ENCODE measurements at regions not wholly inside any gene's neighbourhood (a gene's known extent, or its start where the extent isn't known, plus 50 kb on each side); places are given as distances from the start of the nearest gene placed in this dataset.

GRCh38 chr3:174488527-174488926 is 370.6 kb upstream of the NAALADL2 start:
- DNase-seq (ENCODE audit: low read depth, low spot score): no peak
- in situ Hi-C loops (cut with HindIII; ENCODE audit: low pct_unique_long_range_greater_than_20kb, low sequenced_read_pairs): no loop called here

DNA sequence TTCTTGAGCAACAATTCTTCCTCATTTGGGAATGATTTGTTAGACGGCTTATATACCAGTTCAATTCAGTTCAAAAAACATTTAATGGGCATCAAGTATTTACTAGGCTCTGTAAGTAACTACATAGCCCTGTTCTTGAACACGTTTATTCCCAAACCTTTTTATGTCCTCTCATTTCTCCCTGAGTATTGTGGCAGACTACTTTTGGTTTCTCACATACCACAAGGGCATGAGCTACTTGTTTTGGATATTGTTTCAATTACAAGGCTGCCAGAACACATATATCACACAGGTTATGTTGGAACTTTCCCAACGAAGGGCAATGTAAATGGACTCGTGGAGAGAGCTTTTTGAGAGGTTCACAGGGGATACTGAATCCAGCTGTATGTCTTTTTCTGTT is 363.8 kb upstream of the NAALADL2 start:
- in situ Hi-C loops (cut with HindIII; ENCODE audit: low pct_unique_long_range_greater_than_20kb, low sequenced_read_pairs): no loop called here
- no peak for DNase-seq (ENCODE audit: low read depth, low spot score)

GRCh38 chr3:174495928-174496327 is 363.2 kb upstream of the NAALADL2 start:
- no peak for DNase-seq (ENCODE audit: low read depth, low spot score)
- in situ Hi-C loops (cut with HindIII; ENCODE audit: low pct_unique_long_range_greater_than_20kb, low sequenced_read_pairs): no loop called here

DNA sequence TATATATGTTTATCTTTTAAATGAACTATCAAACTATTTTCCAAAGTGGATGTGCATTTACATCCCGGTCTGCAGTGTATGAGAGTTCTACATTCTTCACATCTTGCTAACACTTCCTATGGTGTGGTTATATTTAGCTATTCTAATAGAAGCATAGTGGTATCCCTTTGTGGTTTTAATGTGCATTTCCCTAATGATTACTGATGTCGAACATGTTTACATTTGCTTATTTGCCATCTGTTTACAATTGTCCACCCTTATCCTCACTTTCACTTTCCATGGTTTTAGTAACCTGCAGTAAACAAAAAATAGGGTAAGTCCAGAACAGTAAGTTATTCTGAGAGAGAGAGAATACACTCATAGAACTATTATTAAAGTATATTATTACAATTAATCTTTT is 360.5 kb upstream of the NAALADL2 start:
- in situ Hi-C loops (cut with HindIII; ENCODE audit: low pct_unique_long_range_greater_than_20kb, low sequenced_read_pairs): no loop called here
- DNase-seq (ENCODE audit: low read depth, low spot score): no peak

DNA sequence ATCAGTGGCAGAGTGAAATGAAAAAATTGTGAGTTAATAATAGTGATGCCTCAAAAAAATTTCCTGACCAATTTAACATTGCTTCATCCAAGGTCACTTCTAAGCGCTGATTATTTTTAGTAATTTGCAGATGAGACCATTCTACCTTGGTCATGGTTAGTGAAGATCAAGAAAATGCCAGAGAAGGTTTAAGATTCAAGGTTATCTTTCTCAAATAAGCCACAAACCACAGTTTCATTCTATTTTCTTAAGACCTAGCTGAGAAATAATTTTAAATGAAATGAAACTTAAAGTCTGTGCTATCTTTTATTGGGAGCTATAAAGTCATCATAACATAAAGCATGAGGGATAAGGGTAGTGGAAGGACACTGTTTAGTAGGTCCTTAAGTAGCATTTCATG is 353.9 kb upstream of the NAALADL2 start:
- no peak for DNase-seq (ENCODE audit: low read depth, low spot score)
- in situ Hi-C loops (cut with HindIII; ENCODE audit: low pct_unique_long_range_greater_than_20kb, low sequenced_read_pairs): no loop called here

GRCh38 chr3:174524203-174524602 is 334.9 kb upstream of the NAALADL2 start:
- in situ Hi-C loops (cut with HindIII; ENCODE audit: low pct_unique_long_range_greater_than_20kb, low sequenced_read_pairs): no loop called here
- DNase-seq (ENCODE audit: low read depth, low spot score): no peak

DNA sequence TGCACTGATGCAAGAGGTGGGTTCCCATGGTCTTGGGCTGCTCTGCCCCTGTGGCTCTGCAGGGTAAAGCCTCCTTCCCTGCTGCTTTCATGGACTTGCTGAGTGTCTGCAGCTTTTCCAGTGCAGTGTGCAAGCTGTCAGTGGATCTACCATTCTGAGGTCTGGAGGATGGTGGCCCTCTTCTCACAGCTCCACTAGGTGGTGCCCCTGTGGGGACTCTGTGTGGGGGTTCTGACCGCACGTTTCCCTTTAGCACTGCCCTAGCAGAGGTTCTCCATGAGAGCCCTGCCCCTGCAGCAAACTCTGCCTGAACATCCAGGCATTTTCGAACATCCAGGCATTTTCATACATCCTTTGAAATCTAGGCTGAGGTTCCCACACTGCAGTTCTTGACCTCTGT is 329.8 kb upstream of the NAALADL2 start:
- peak; percentile 20 for DNase-seq (ENCODE audit: low read depth, low spot score)
- in situ Hi-C loops (cut with HindIII; ENCODE audit: low pct_unique_long_range_greater_than_20kb, low sequenced_read_pairs): no loop called here

DNA sequence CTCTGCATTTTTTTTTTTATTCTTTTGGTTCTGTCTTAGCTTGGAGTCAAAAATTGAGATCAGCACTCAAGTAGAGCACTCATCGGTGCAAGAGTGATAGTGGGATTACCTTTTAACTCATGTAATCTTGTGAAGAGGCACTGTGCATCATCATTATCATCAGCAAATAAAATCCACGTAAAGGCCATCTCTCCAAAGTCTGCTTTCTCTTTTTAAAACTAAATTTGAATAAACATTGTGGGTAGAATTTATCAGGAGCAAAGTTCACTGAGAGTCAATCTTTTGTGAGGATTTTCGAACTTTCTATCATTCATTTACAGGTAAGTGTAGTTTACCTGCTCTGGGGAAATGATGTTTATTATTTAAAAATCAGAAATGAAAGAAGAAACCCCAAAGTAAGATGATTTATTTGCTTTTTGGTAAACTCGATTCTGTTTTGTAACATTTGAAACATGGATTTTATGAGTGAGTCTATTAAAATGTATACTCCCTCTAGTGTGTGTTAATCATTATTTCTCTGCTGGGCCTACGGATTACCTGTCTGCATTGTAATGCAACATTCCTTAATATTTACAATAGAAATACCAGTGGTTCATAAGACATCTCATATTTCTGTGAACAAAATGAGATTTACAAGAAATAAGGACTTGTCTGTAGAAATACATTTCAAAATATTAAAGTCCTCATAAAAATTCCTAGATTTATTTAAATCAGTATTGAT is 327.7 kb upstream of the NAALADL2 start:
- in situ Hi-C loops (cut with HindIII; ENCODE audit: low pct_unique_long_range_greater_than_20kb, low sequenced_read_pairs): no loop called here
- DNase-seq (ENCODE audit: low read depth, low spot score): no peak

GRCh38 chr3:174532216-174532615 is 326.9 kb upstream of the NAALADL2 start:
- no peak for DNase-seq (ENCODE audit: low read depth, low spot score)
- in situ Hi-C loops (cut with HindIII; ENCODE audit: low pct_unique_long_range_greater_than_20kb, low sequenced_read_pairs): no loop called here

GRCh38 chr3:174532776-174533175 is 326.4 kb upstream of the NAALADL2 start:
- in situ Hi-C loops (cut with HindIII; ENCODE audit: low pct_unique_long_range_greater_than_20kb, low sequenced_read_pairs): no loop called here
- no peak for DNase-seq (ENCODE audit: low read depth, low spot score)

- in situ Hi-C loops (cut with HindIII; ENCODE audit: low pct_unique_long_range_greater_than_20kb, low sequenced_read_pairs): no loop called here
- no peak for DNase-seq (ENCODE audit: low read depth, low spot score)
These were observed 325.8 kb upstream of the NAALADL2 start for GRCh38 chr3:174533286-174533685.

DNA sequence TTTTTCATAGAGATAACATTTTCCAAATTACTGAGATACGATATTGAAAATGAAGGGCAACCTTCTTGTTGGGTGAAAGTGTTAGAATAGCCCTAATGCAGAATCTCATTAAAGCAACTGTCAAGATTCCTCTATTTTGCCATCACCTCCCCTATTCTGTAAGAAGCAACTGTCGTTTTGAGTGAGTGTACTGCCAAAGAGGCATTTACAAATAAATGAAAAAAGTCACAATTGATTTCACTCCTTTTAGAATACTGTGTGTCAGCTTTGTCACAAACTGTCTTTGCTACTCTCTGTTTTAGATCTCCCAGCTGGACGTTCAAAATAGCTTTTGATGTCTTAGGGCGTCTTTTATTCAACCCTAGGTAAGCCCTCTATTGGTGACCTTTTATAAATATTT is 322.8 kb upstream of the NAALADL2 start:
- no peak for DNase-seq (ENCODE audit: low read depth, low spot score)
- in situ Hi-C loops (cut with HindIII; ENCODE audit: low pct_unique_long_range_greater_than_20kb, low sequenced_read_pairs): no loop called here

DNA sequence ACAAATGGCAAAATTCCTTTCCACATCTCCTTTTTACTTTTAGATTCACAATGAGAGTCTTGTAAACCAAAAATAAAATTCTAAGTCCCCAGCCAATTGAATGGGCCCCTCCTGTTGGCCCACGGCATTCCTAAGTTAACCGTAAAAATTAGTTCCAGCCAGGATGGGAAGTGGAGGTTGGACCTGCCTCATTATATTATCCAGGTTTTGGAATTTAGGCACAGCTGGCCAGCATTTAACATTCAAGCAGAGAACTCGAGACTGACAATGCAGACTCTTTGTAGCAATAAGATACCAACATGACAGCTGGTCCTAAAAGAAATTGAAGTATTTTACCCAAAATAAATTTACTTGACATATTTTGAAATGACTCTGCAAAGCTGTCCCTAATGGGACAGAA is 321.0 kb upstream of the NAALADL2 start:
- DNase-seq (ENCODE audit: low read depth, low spot score): no peak
- in situ Hi-C loops (cut with HindIII; ENCODE audit: low pct_unique_long_range_greater_than_20kb, low sequenced_read_pairs): no loop called here

GRCh38 chr3:174540116-174540908 is 318.8 kb upstream of the NAALADL2 start:
- in situ Hi-C loops (cut with HindIII; ENCODE audit: low pct_unique_long_range_greater_than_20kb, low sequenced_read_pairs): no loop called here

GRCh38 chr3:174541708-174542315 is 317.3 kb upstream of the NAALADL2 start:
- DNase-seq (ENCODE audit: low read depth, low spot score): no peak
- in situ Hi-C loops (cut with HindIII; ENCODE audit: low pct_unique_long_range_greater_than_20kb, low sequenced_read_pairs): no loop called here

More at GRCh38 chr3:174540116-174540908, 318.8 kb upstream of the NAALADL2 start:
- no peak for DNase-seq (ENCODE audit: low read depth, low spot score)

- in situ Hi-C loops (cut with HindIII; ENCODE audit: low pct_unique_long_range_greater_than_20kb, low sequenced_read_pairs): no loop called here
These were observed 311.2 kb upstream of the NAALADL2 start for GRCh38 chr3:174547801-174548435.

GRCh38 chr3:174548841-174549623 is 310.1 kb upstream of the NAALADL2 start:
- no peak for DNase-seq (ENCODE audit: low read depth, low spot score)
- in situ Hi-C loops (cut with HindIII; ENCODE audit: low pct_unique_long_range_greater_than_20kb, low sequenced_read_pairs): no loop called here

More at GRCh38 chr3:174547801-174548435, 311.2 kb upstream of the NAALADL2 start:
- no peak for DNase-seq (ENCODE audit: low read depth, low spot score)

GRCh38 chr3:174581558-174581957 is 277.6 kb upstream of the NAALADL2 start:
- no peak for DNase-seq (ENCODE audit: low read depth, low spot score)
- in situ Hi-C loops (cut with HindIII; ENCODE audit: low pct_unique_long_range_greater_than_20kb, low sequenced_read_pairs): no loop called here
